ENCODE measurements at regions not wholly inside any gene's neighbourhood (a gene's known extent, or its start where the extent isn't known, plus 50 kb on each side); places are given as distances from the start of the nearest gene placed in this dataset.

GRCh38 chr22:22825213-22825593 lies 62.4 kb upstream of the IGLL5 start:
- no peak overlapping the region for H3K4me3 ChIP-seq
- no peak for TF ChIP-seq CTCF (IDR thresholded peaks at IDR 0.05)

DNA sequence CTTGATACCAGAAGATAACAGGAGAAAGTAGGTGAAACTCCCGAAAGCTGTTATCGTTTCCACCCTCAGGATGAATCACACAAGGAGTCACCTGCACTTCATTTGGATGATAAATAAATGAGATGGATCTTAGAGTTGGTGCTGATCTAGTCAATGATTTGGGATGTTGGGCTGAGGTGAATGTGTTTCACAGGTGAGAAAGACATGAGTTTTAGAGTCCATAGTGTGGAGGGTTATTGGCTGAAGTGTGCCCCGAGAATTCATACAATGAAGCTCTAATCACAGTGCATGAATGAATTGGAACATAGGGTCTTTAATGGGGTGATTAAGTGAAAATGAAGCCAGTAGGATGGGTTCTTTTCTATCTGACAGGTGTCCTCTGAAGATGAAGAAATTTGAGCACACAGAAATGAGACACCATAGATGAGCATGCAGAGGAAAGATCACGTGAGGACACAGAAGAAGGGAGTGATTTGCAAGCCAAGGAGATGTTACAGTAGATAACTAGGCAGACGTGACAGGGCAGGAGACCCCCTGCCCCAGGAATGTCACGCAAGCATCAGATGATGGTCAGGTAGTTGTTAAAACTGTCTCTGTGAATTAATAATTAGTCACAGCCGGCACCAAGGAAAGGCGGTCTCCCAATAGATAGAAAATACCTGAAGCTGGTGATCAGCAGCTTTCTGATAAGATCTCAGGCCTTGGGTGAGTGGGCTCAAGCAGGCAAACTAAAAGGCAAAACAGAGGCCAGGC lies 60.3 kb upstream of the IGLL5 start:
- no peak overlapping the region for H3K27ac ChIP-seq

More at GRCh38 chr22:22825213-22825593, 62.4 kb upstream of the IGLL5 start:
- DNase-seq (ENCODE audit: low spot score): no peak
- no peak overlapping the region for H3K27ac ChIP-seq

DNA sequence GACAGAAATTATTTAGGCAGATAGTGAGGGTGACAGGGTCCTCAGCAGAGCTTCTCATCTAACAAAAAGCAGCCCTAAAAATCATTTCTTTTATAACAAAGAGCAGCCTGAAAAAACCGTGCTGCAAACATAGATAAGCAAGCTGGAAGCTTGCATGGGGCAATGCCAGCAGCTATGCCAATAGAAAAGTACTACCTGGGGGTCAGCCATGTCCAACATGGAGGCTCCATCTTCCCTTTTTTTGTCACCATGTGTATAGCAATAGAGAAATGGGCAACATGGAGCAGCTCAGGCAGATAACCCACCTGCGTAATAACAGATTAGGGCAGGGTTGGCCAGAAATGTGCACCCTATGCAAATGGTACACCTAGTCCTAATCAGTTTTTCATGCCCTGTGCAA lies 57.4 kb upstream of the IGLL5 start:
- TF ChIP-seq CTCF (IDR thresholded peaks at IDR 0.05): no peak
- Histone ChIP-seq H3K27ac (no peak overlapping the region), H3K4me3 (no peak overlapping the region)
- DNase-seq (ENCODE audit: low spot score): no peak

More for the DNA sequence above, 60.3 kb upstream of the IGLL5 start:
- no peak for TF ChIP-seq CTCF (IDR thresholded peaks at IDR 0.05)
- H3K4me3 ChIP-seq: no peak overlapping the region
- DNase-seq (ENCODE audit: low spot score): no peak

GRCh38 chr22:22830957-22831688 lies 56.5 kb upstream of the IGLL5 start:
- no peak for DNase-seq (ENCODE audit: low spot score)
- Histone ChIP-seq H3K4me3 (no peak overlapping the region), H3K27ac (no peak overlapping the region)
- TF ChIP-seq CTCF (IDR thresholded peaks at IDR 0.05): no peak

- no peak overlapping the region for H3K27ac ChIP-seq
- TF ChIP-seq CTCF (IDR thresholded peaks at IDR 0.05): no peak
- H3K4me3 ChIP-seq: no peak overlapping the region
- no peak for DNase-seq (ENCODE audit: low spot score)
Observed at GRCh38 chr22:22833059-22833458, 54.6 kb upstream of the IGLL5 start.

DNA sequence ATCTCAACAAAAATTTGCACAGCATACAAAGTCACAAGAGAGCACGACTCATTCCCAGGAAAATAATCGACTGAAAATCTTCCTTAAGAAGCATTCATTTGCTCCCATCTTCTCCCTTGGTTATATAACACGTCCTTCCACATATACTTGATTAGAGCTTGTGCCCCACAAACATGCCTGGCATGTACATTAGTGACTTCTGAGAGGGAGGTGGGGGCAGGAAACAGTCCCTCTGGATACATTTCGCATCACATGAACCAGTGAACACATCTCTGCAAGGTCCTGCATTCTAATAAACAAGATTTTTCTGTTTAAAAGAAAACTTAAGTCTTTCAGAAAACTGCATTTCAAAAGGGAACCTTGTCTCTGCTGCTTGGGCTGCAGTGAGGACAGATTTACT lies 54.1 kb upstream of the IGLL5 start:
- H3K4me3 ChIP-seq: no peak overlapping the region
- TF ChIP-seq CTCF (IDR thresholded peaks at IDR 0.05): no peak
- no peak for DNase-seq (ENCODE audit: low spot score)
- H3K27ac ChIP-seq: no peak overlapping the region

DNA sequence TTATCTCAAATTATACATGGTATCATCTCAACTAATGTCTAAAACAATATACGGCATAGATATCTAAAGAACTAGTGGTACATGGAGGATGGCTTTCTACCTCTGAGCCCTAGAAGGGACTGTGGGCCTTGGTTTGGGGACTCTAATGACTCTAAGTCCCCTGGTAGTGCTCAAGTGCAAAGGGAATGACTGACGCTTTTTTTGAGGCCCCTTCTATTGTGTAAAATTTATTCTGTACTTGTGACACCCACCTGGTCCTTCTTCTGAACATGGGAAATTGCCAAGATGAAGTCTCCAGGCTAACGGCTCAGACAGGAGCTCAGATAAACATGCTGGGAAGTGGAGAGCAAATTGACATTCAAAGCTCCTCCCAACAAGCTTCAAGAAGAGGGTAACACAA lies 53.4 kb upstream of the IGLL5 start:
- DNase-seq (ENCODE audit: low spot score): no peak
- Histone ChIP-seq H3K27ac (no peak overlapping the region), H3K4me3 (no peak overlapping the region)
- TF ChIP-seq CTCF (IDR thresholded peaks at IDR 0.05): no peak

Measured in coronary artery (tissue), 2 donors.